ENCODE measurements at regions not wholly inside any gene's neighbourhood (a gene's known extent, or its start where the extent isn't known, plus 50 kb on each side); places are given as distances from the start of the nearest gene placed in this dataset.
"Not testable (repeated sequence)": the region's sequence is repeated elsewhere in the genome, so short reads cannot be mapped to it uniquely, and the experiment has no call there.

GRCh38 chr11:110874437-110875030 lies 162.3 kb upstream of the ARHGAP20 start:
- no peak for DNase-seq (ENCODE audit: low spot score)

DNA sequence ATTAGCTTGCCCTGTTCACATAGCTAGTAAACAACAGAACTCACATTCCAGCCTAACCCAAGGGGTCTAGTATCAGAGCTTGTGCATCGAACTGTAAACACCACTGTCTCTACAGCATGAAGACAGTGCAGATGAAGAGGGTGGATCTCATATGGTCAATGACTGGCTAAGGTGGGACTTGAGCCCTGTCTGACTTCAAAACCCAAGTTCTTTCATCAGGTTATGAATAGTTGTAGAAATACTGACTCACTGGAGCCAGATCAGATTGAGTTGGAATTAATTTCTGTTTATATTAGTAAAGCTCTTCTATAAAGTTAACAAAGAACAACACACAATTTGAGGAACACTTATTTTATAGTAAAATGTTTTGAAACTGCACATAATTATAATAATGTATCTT lies 161.7 kb upstream of the ARHGAP20 start:
- DNase-seq (ENCODE audit: low spot score), result no peak

- DNase-seq (ENCODE audit: low spot score), result no peak
Observed at GRCh38 chr11:110870816-110871522, 158.7 kb upstream of the ARHGAP20 start.

DNA sequence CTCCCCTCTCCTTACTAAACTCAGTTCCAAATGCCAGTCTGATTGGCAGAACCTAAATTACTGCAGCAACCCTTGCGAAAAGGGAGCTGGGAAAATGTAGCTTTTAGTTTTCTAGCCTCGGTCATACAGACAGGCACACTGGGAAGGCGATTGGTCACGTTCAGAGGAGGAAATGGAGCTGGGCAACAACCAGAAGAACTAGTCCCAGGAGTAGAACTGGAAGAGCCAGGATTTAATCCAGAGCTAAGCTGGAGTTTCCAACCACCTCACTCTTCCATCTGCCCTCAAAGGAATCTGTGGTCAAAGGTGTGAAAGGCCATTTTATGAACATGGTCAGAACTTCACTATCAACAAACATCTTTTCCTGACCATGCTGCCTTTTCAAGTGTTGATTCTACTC lies 155.7 kb upstream of the ARHGAP20 start:
- no peak for DNase-seq (ENCODE audit: low spot score)

DNA sequence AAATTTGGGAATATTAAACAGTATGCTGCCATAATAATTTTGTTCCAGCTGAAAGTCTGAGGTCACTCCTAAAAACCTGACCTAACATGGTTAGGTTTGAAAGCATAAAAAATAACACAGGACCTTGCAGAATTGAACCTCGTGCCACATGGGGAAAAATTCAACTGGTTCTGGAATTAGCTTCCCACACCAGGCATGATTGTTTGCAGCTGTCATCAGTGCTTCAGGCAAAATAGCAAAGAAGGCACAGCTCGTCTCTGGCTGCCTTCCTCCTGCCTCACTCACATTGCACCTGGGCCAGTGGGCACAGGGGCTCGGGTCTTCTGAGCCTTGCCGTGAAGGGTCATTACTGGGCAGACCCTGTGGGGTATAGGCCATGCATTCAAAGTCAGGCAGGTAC lies 153.8 kb upstream of the ARHGAP20 start:
- DNase-seq (ENCODE audit: low spot score), result no peak

DNA sequence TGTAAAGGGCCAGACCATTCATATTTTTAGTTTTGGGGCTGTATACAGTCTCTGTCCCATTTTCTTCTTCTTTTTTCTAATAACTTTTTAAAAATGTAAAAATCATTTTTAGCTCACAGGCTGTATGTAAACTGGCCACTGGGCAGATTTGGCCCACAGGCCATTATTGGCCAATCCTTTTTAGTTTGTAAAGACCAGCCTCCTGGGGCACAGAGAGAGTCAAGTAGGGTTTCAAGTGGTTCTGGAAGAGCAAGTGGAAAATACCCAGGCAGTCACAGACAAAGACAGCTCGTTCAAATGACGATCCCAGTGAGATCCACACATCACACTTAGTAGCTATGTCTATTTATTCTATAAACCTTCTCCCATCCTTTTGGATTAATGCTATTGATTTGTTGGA lies 150.2 kb upstream of the ARHGAP20 start:
- DNase-seq (ENCODE audit: low spot score), result no peak

GRCh38 chr11:110860461-110860860 lies 148.2 kb upstream of the ARHGAP20 start:
- no peak for DNase-seq (ENCODE audit: low spot score)

- no peak for DNase-seq (ENCODE audit: low spot score)
Observed at GRCh38 chr11:110859998-110860397, 147.8 kb upstream of the ARHGAP20 start.

DNA sequence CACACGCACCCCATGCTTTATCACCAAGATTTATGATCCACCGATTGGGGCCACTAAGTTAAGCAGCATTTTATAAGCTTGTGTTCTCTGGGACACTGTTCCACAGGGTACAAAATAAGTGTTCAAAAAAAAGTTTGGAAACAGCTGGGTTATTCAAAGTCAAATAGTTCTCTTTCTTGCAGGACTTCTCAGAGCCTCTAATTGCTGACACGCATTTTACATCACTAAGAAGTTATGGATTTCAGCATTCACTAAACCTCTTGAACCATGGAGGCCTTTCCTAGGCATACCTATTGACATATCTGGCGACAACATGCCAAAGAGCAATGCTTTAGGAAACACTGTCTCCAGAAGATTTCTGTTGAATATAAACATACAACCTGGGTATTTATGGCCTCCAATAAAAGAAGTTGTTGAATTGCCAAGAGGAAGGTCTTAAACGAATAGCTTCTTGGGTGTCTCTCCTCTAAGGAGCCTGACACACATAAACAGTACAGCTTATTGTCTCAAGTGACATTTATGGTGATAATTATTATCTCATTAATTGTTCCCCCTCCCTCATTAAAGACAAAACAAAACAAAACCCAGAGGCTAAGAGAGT lies 147.1 kb upstream of the ARHGAP20 start:
- no peak for DNase-seq (ENCODE audit: low spot score)

- DNase-seq (ENCODE audit: low spot score), result no peak
Observed at GRCh38 chr11:110858547-110858921, 146.3 kb upstream of the ARHGAP20 start.

- no peak for DNase-seq (ENCODE audit: low spot score)
Observed at GRCh38 chr11:110857892-110858546, 145.8 kb upstream of the ARHGAP20 start.

- DNase-seq (ENCODE audit: low spot score), result no peak
Observed at GRCh38 chr11:110856996-110857812, 145.0 kb upstream of the ARHGAP20 start.

- DNase-seq (ENCODE audit: low spot score), result no peak
Observed at GRCh38 chr11:110856340-110856739, 144.1 kb upstream of the ARHGAP20 start.

DNA sequence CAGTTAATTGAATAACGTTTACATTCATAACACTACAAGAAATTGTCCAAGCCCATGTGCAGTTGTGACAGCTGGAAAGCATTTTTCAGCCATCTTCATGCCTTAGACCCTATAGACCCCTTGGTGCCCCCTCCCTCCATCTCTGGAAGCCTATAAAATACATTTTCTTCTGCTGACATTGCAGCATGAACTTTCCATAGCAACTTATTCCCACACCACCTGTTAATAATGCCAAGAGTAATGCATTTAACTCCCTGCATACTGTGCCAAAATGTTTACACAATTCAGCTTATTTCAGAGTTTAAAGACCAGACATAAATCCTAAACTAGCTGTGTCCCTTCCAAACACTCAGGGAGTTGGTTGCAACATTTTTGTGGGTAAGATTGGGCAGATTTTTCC lies 143.0 kb upstream of the ARHGAP20 start:
- no peak for DNase-seq (ENCODE audit: low spot score)

DNA sequence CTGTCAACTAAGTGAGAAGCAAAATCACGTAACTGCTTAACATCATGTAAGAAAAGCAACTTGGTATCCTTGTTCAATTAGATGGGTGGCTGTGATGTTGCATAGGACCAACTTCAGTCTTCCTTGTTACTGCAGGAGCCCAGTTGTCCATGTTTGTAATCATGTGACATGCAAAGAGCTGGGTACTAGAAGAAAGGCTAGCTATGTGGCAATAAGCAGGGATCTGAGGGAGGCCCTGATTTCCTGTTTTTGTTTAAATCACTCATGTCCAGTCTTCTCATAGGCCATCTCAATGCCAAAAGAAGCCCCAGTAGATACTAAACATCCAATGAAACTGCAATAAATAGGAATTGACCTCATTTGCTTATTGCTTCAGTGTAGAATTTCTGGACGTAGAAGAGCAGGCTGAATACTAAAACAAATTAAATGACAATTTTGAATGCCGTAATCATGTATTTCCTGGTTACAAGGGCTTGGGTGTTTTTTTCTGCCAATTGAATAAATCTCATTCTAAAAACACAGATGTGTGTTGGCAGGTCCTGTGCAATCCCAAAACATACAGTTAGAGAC lies 140.8 kb upstream of the ARHGAP20 start:
- DNase-seq (ENCODE audit: low spot score), result no peak

- no peak for DNase-seq (ENCODE audit: low spot score)
Observed at GRCh38 chr11:110850846-110851245, 138.6 kb upstream of the ARHGAP20 start.

DNA sequence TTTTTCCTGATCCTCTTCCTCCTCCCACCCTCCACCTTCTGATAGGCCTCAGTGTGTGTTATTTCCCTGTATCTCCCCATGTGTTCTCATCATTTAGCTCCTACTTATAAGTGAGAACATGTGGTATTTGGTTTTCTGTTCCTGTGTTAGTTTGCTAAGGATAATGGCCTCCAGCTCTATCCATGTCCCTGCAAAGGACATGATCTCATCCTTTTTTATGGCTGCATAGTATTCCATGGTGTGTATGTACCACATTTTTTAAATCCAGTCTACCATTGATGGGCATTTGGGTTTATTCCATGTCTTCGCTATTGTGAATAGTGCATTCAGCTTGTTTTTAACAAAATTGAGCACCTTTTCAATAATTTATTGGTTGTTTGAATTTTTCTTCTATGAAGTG lies 130.8 kb upstream of the ARHGAP20 start:
- DNase-seq (ENCODE audit: low spot score), result not testable (repeated sequence)

GRCh38 chr11:110838808-110839207 lies 126.6 kb upstream of the ARHGAP20 start:
- DNase-seq (ENCODE audit: low spot score), result no peak

- DNase-seq (ENCODE audit: low spot score), result no peak
Observed at GRCh38 chr11:110837603-110838002, 125.4 kb upstream of the ARHGAP20 start.

- DNase-seq (ENCODE audit: low spot score), result no peak
Observed at GRCh38 chr11:110835106-110835505, 122.9 kb upstream of the ARHGAP20 start.

DNA sequence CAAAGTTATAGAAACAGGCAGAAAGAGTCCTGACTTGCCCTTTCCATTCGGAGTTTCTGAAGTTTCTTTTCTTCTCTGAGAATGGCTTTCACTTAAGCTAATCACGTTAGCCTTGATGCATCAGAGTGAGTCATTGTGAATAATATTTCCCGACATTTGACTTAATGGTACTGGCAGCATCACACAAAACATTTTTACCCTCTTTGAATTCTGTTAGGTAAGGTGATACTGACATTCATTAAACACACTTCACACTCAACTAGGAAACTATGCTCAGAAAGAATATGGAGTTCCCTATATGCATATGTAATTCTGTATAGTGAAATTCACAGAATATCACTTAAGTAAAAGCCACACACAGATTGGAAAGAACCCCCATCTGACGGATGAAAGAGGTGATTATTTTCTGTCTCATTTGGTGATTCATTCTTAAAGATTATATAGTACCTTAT lies 120.8 kb upstream of the ARHGAP20 start:
- no peak for DNase-seq (ENCODE audit: low spot score)

GRCh38 chr11:110832539-110832938 lies 120.3 kb upstream of the ARHGAP20 start:
- DNase-seq (ENCODE audit: low spot score), result no peak
